ENCODE measurements at regions not wholly inside any gene's neighbourhood (a gene's known extent, or its start where the extent isn't known, plus 50 kb on each side); places are given as distances from the start of the nearest gene placed in this dataset.
"Not testable (repeated sequence)": the region's sequence is repeated elsewhere in the genome, so short reads cannot be mapped to it uniquely, and the experiment has no call there.

- TF ChIP-seq SPI1 (IDR thresholded peaks at IDR 0.05; ENCODE audit: borderline replicate concordance, low read depth) (no peak), CTCF (IDR thresholded peaks at IDR 0.05; ENCODE audit: insufficient read depth, low read length) (no peak), GABPA (IDR thresholded peaks at IDR 0.05; ENCODE audit: low read depth) (no peak), POLR2AphosphoS5 (IDR thresholded peaks at IDR 0.05; ENCODE audit: low read depth) (no peak)
- TF ChIP-seq, protein P1, sequence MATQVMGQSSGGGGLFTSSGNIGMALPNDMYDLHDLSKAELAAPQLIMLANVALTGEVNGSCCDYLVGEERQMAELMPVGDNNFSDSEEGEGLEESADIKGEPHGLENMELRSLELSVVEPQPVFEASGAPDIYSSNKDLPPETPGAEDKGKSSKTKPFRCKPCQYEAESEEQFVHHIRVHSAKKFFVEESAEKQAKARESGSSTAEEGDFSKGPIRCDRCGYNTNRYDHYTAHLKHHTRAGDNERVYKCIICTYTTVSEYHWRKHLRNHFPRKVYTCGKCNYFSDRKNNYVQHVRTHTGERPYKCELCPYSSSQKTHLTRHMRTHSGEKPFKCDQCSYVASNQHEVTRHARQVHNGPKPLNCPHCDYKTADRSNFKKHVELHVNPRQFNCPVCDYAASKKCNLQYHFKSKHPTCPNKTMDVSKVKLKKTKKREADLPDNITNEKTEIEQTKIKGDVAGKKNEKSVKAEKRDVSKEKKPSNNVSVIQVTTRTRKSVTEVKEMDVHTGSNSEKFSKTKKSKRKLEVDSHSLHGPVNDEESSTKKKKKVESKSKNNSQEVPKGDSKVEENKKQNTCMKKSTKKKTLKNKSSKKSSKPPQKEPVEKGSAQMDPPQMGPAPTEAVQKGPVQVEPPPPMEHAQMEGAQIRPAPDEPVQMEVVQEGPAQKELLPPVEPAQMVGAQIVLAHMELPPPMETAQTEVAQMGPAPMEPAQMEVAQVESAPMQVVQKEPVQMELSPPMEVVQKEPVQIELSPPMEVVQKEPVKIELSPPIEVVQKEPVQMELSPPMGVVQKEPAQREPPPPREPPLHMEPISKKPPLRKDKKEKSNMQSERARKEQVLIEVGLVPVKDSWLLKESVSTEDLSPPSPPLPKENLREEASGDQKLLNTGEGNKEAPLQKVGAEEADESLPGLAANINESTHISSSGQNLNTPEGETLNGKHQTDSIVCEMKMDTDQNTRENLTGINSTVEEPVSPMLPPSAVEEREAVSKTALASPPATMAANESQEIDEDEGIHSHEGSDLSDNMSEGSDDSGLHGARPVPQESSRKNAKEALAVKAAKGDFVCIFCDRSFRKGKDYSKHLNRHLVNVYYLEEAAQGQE (IDR thresholded peaks at IDR 0.05; ENCODE audit: insufficient replicate concordance, low read depth): no peak
- H3K27ac ChIP-seq (replicated peaks): no peak overlapping the region
- DNase-seq (ENCODE audit: low read depth in 1 of 2, low spot score in 1 of 2): no peak
These were observed 701.5 kb upstream of the GBE1 start for GRCh38 chr3:82462977-82463376.

GRCh38 chr3:82461049-82461889 lies 699.8 kb upstream of the GBE1 start:
- no peaks in the 10 kb centered on the region for H3K27me3 ChIP-seq (ENCODE audit: insufficient read depth, poor library complexity, severe bottlenecking)
- no peak overlapping the region for H3K4me3 ChIP-seq (replicated peaks; ENCODE audit: insufficient read depth, low read length)
- DNase-seq (ENCODE audit: low read depth in 1 of 2, low spot score in 1 of 2): no peak
- TF ChIP-seq GABPA (IDR thresholded peaks at IDR 0.05; ENCODE audit: low read depth) (no peak), CTCF (IDR thresholded peaks at IDR 0.05; ENCODE audit: insufficient read depth, low read length) (no peak), SPI1 (IDR thresholded peaks at IDR 0.05; ENCODE audit: borderline replicate concordance, low read depth) (no peak), POLR2AphosphoS5 (IDR thresholded peaks at IDR 0.05; ENCODE audit: low read depth) (no peak)
- TF ChIP-seq, protein P1 (IDR thresholded peaks at IDR 0.05; ENCODE audit: insufficient replicate concordance, low read depth): no peak
- H3K27ac ChIP-seq (replicated peaks): no peak overlapping the region

More at GRCh38 chr3:82462977-82463376, 701.5 kb upstream of the GBE1 start:
- H3K27me3 ChIP-seq (ENCODE audit: insufficient read depth, poor library complexity, severe bottlenecking): no peaks in the 10 kb centered on the region
- no peak overlapping the region for H3K4me3 ChIP-seq (replicated peaks; ENCODE audit: insufficient read depth, low read length)

DNA sequence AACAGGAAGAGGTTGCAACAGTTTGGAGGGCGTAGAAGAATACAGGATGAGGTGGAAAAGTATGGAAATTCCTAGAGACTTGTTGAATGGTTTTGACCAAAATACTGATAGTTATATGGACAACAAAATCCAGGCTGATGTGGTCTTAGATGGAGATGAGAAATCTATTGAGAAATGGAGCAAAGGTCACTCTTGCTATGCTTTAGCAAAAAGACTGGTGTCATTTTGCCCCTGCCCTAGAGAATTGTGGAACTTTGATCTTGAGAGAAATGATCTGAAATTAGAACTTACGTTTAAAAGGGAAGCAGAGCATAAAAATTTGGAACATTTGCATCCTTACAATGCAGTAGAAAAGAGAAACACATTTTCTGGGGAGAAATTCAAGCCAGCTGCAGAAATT lies 686.9 kb upstream of the GBE1 start:
- DNase-seq (ENCODE audit: low read depth in 1 of 2, low spot score in 1 of 2): no peak
- Histone ChIP-seq H3K27ac (replicated peaks) (no peak overlapping the region), H3K4me3 (replicated peaks; ENCODE audit: insufficient read depth, low read length) (no peak overlapping the region), H3K27me3 (ENCODE audit: insufficient read depth, poor library complexity, severe bottlenecking) (no peaks in the 10 kb centered on the region)
- TF ChIP-seq, protein P1 (IDR thresholded peaks at IDR 0.05; ENCODE audit: insufficient replicate concordance, low read depth): no peak
- TF ChIP-seq SPI1 (IDR thresholded peaks at IDR 0.05; ENCODE audit: borderline replicate concordance, low read depth) (no peak), CTCF (IDR thresholded peaks at IDR 0.05; ENCODE audit: insufficient read depth, low read length) (no peak), GABPA (IDR thresholded peaks at IDR 0.05; ENCODE audit: low read depth) (no peak), POLR2AphosphoS5 (IDR thresholded peaks at IDR 0.05; ENCODE audit: low read depth) (no peak)

DNA sequence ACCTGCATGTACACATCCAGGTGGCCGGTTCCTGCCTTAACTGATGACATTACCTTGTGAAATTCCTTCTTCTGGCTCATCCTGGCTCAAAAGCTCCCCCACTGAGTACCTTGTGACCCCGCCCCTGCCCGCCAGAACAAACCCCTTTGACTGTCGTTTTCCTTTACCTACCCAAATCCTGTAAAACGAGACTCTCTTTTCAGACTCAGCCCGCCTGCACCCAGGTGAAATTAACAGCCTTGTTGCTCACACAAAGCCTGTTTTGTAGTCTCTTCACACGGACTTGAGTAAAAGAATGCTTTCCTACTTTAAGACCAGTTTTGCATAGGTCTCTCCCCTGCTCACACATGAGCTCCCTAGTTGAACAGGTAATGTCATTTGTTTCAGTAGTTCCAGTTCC lies 667.4 kb upstream of the GBE1 start:
- DNase-seq (ENCODE audit: low read depth in 1 of 2, low spot score in 1 of 2); H3K27ac ChIP-seq (replicated peaks); H3K27me3 ChIP-seq (ENCODE audit: insufficient read depth, poor library complexity, severe bottlenecking); H3K4me3 ChIP-seq (replicated peaks; ENCODE audit: insufficient read depth, low read length): not testable (repeated sequence)

Measured in HL-60 (cell line).